ENCODE measurements at regions not wholly inside any gene's neighbourhood (a gene's known extent, or its start where the extent isn't known, plus 50 kb on each side); places are given as distances from the start of the nearest gene placed in this dataset.

- TF ChIP-seq SPI1 (IDR thresholded peaks at IDR 0.05; ENCODE audit: borderline replicate concordance, low read depth) (no peak), REST (IDR thresholded peaks at IDR 0.05; ENCODE audit: insufficient replicate concordance, low read depth) (no peak), CTCF (IDR thresholded peaks at IDR 0.05; ENCODE audit: insufficient read depth, low read length) (no peak), GABPA (IDR thresholded peaks at IDR 0.05; ENCODE audit: low read depth) (no peak), POLR2AphosphoS5 (IDR thresholded peaks at IDR 0.05; ENCODE audit: low read depth) (no peak)
- DNase-seq (ENCODE audit: low read depth in 1 of 2, low spot score in 1 of 2): no peak
- peaks cover 5% of the 10 kb centered on the region for H3K27me3 ChIP-seq (ENCODE audit: insufficient read depth, poor library complexity, severe bottlenecking)
- no peak overlapping the region for H3K4me3 ChIP-seq (replicated peaks; ENCODE audit: insufficient read depth, low read length)
- H3K27ac ChIP-seq (replicated peaks): no peak overlapping the region
Observed at GRCh38 chr2:158015428-158016076, 86.1 kb upstream of the UPP2 start.

- DNase-seq (ENCODE audit: low read depth in 1 of 2, low spot score in 1 of 2): no peak
- TF ChIP-seq REST (IDR thresholded peaks at IDR 0.05; ENCODE audit: insufficient replicate concordance, low read depth) (no peak), SPI1 (IDR thresholded peaks at IDR 0.05; ENCODE audit: borderline replicate concordance, low read depth) (no peak), POLR2AphosphoS5 (IDR thresholded peaks at IDR 0.05; ENCODE audit: low read depth) (no peak), CTCF (IDR thresholded peaks at IDR 0.05; ENCODE audit: insufficient read depth, low read length) (no peak), GABPA (IDR thresholded peaks at IDR 0.05; ENCODE audit: low read depth) (no peak)
- no peak overlapping the region for H3K27ac ChIP-seq (replicated peaks)
- H3K4me3 ChIP-seq (replicated peaks; ENCODE audit: insufficient read depth, low read length): no peak overlapping the region
- H3K27me3 ChIP-seq (ENCODE audit: insufficient read depth, poor library complexity, severe bottlenecking): peaks cover 2% of the 10 kb centered on the region
Observed at GRCh38 chr2:158013891-158014290, 87.8 kb upstream of the UPP2 start.

- DNase-seq (ENCODE audit: low read depth in 1 of 2, low spot score in 1 of 2): no peak
- Histone ChIP-seq H3K4me3 (replicated peaks; ENCODE audit: insufficient read depth, low read length) (no peak overlapping the region), H3K27ac (replicated peaks) (no peak overlapping the region), H3K27me3 (ENCODE audit: insufficient read depth, poor library complexity, severe bottlenecking) (no peaks in the 10 kb centered on the region)
- TF ChIP-seq SPI1 (IDR thresholded peaks at IDR 0.05; ENCODE audit: borderline replicate concordance, low read depth) (no peak), CTCF (IDR thresholded peaks at IDR 0.05; ENCODE audit: insufficient read depth, low read length) (no peak), REST (IDR thresholded peaks at IDR 0.05; ENCODE audit: insufficient replicate concordance, low read depth) (no peak), GABPA (IDR thresholded peaks at IDR 0.05; ENCODE audit: low read depth) (no peak), POLR2AphosphoS5 (IDR thresholded peaks at IDR 0.05; ENCODE audit: low read depth) (no peak)
Observed at GRCh38 chr2:158011055-158011771, 90.5 kb upstream of the UPP2 start.

All from HL-60 (cell line).